H9 (cell line): ENCODE measurements at regions not wholly inside any gene's neighbourhood (a gene's known extent, or its start where the extent isn't known, plus 50 kb on each side); places are given as distances from the start of the nearest gene placed in this dataset.

Source experiments
- DNase-seq: peaks from one replicate; pipeline ENCODE4 v3.0.0-alpha.2; 2017
- H2AFZ ChIP-seq: one replicate; pipeline ENCODE4 v1.6.1; 2013; ENCODE audit warnings: mild to moderate bottlenecking, low read length, control low read depth, moderate library complexity
- H2AK5ac ChIP-seq: 2 replicates; pipeline ENCODE4 v1.6.1; 2013; ENCODE audit warnings: low read length, control low read depth, mixed read lengths; ENCODE audit not compliant: insufficient read length
- H2BK120ac ChIP-seq: one replicate; pipeline ENCODE4 v1.6.1; 2013; ENCODE audit warnings: low read depth, mild to moderate bottlenecking, low read length, control low read depth, inconsistent platforms; ENCODE audit not compliant: poor library complexity, severe bottlenecking
- H2BK12ac ChIP-seq: 2 replicates; pipeline ENCODE4 v1.6.1; 2013; ENCODE audit warnings: low read length, control low read depth, mixed read lengths, low read depth; ENCODE audit not compliant: insufficient read length
- H2BK15ac ChIP-seq: 2 replicates; pipeline ENCODE4 v1.6.1; 2013; ENCODE audit warnings: low read depth, low read length, control low read depth
- H2BK20ac ChIP-seq: one replicate; pipeline ENCODE4 v1.6.1; 2013; ENCODE audit warnings: low read depth, mild to moderate bottlenecking, low read length, control low read depth, inconsistent platforms; ENCODE audit not compliant: poor library complexity, severe bottlenecking
- H2BK5ac ChIP-seq: 2 replicates; pipeline ENCODE4 v1.6.1; 2013; ENCODE audit warnings: low read length, control low read depth, mixed read lengths; ENCODE audit not compliant: insufficient read length
- H3K14ac ChIP-seq: 2 replicates; pipeline ENCODE4 v1.6.1; 2013; ENCODE audit warnings: low read length, control low read depth; ENCODE audit not compliant: insufficient read depth
- H3K18ac ChIP-seq: 2 replicates; pipeline ENCODE4 v1.6.1; 2013; ENCODE audit warnings: low read depth, mild to moderate bottlenecking, mixed read lengths, low read length, control low read depth; ENCODE audit not compliant: insufficient read length
- H3K23ac ChIP-seq: 2 replicates; pipeline ENCODE4 v1.6.1; 2013; ENCODE audit warnings: low read length, control low read depth, mixed read lengths, low read depth; ENCODE audit not compliant: insufficient read length
- H3K23me2 ChIP-seq: 2 replicates; pipeline ENCODE4 v1.6.1; 2013; ENCODE audit warnings: low read depth, mild to moderate bottlenecking, mixed read lengths, low read length, control low read depth; ENCODE audit not compliant: insufficient read length, poor library complexity, severe bottlenecking
- H3K27ac ChIP-seq: 2 replicates; pipeline ENCODE4 v1.5.1; 2013; ENCODE audit warnings: low read length, control low read depth, mixed read lengths, low read depth; ENCODE audit not compliant: insufficient read length
- H3K27me3 ChIP-seq: 2 replicates; pipeline ENCODE4 v1.6.1; 2013; ENCODE audit warnings: low read length, control low read depth, inconsistent platforms; ENCODE audit not compliant: insufficient read depth
- H3K4ac ChIP-seq: 2 replicates; pipeline ENCODE4 v1.6.1; 2013; ENCODE audit warnings: low read depth, mild to moderate bottlenecking, control low read depth, inconsistent platforms, low read length, moderate library complexity
- H3K4me1 ChIP-seq: 2 replicates; pipeline ENCODE4 v1.6.1; 2013; ENCODE audit warnings: low read length, control low read depth, inconsistent platforms; ENCODE audit not compliant: insufficient read depth
- H3K4me2 ChIP-seq: 2 replicates; pipeline ENCODE4 v1.6.1; 2013; ENCODE audit warnings: low read length, control low read depth, mixed read lengths; ENCODE audit not compliant: insufficient read length, insufficient read depth
- H3K56ac ChIP-seq: 2 replicates; pipeline ENCODE4 v1.6.1; 2013; ENCODE audit warnings: low read depth, mild to moderate bottlenecking, mixed read lengths, low read length, control low read depth; ENCODE audit not compliant: insufficient read length
- H3K79me1 ChIP-seq: 2 replicates; pipeline ENCODE4 v1.6.1; 2013; ENCODE audit warnings: low read depth, mild to moderate bottlenecking, moderate library complexity, low read length, control low read depth, inconsistent platforms; ENCODE audit not compliant: insufficient read depth, poor library complexity, severe bottlenecking
- H3K79me2 ChIP-seq: 2 replicates; pipeline ENCODE4 v1.6.1; 2013; ENCODE audit warnings: low read length, control low read depth, inconsistent platforms; ENCODE audit not compliant: insufficient read depth
- H3K9ac ChIP-seq: 2 replicates; pipeline ENCODE4 v1.6.1; 2013; ENCODE audit warnings: low read length, control low read depth, mixed read lengths; ENCODE audit not compliant: insufficient read length; ENCODE audit errors: extremely low read depth
- H3K9me3 ChIP-seq: one replicate; pipeline ENCODE4 v1.6.1; 2013; ENCODE audit warnings: low read depth, low read length, inconsistent platforms; ENCODE audit not compliant: control insufficient read depth
- H3T11ph ChIP-seq: one replicate; pipeline ENCODE4 v1.6.1; 2013; ENCODE audit warnings: mild to moderate bottlenecking, low read length, control low read depth, inconsistent platforms
- H4K20me1 ChIP-seq: one replicate; pipeline ENCODE4 v1.6.1; 2013; ENCODE audit not compliant: control insufficient read depth, insufficient read length, insufficient read depth
- H4K5ac ChIP-seq: 2 replicates; pipeline ENCODE4 v1.6.1; 2013; ENCODE audit warnings: low read depth, mild to moderate bottlenecking, mixed read lengths, low read length, control low read depth; ENCODE audit not compliant: insufficient read length
- H4K8ac ChIP-seq: replicated peaks from 2 replicates; pipeline ENCODE4 v1.6.1; 2013; ENCODE audit warnings: low read length, control low read depth, mixed read lengths, low read depth; ENCODE audit not compliant: insufficient read length
- H4K91ac ChIP-seq: 2 replicates; pipeline ENCODE4 v1.6.1; 2013; ENCODE audit warnings: low read depth, mild to moderate bottlenecking, moderate library complexity, mixed read lengths, low read length, control low read depth; ENCODE audit not compliant: insufficient read length
- H3K27ac Mint-ChIP-seq, 3 experiments: 2 replicates in 2 of 3; 3 replicates in 1 of 3; pipeline ENCODE4 v1.8.0; 2020 to 2021; ENCODE audit warnings: mixed read lengths in 3 of 3, mild to moderate bottlenecking in 1 of 3, moderate library complexity in 1 of 3
- H3K27me3 Mint-ChIP-seq: 2 replicates; pipeline ENCODE4 v1.8.0; 2021; ENCODE audit warnings: low read depth, mild to moderate bottlenecking, moderate library complexity, mixed read lengths
- H3K36me3 Mint-ChIP-seq, 3 experiments: 2 replicates in 2 of 3; 3 replicates in 1 of 3; pipeline ENCODE4 v1.8.0; 2020 to 2021; ENCODE audit warnings: low read depth in 3 of 3, mixed read lengths in 3 of 3; ENCODE audit not compliant: insufficient read depth in 1 of 3
- H3K4me1 Mint-ChIP-seq, 2 experiments: 2 replicates each; pipeline ENCODE4 v1.8.0; 2020; ENCODE audit warnings: mixed read lengths in 2 of 2
- H3K4me3 Mint-ChIP-seq, 2 experiments: 2 replicates in 1 of 2; 3 replicates in 1 of 2; pipeline ENCODE4 v1.8.0; 2020 to 2021; ENCODE audit warnings: mild to moderate bottlenecking in 2 of 2, mixed read lengths in 2 of 2, moderate library complexity in 1 of 2
- H3K9me3 Mint-ChIP-seq, 2 experiments: 2 replicates in 1 of 2; 3 replicates in 1 of 2; pipeline ENCODE4 v1.8.0; 2020; ENCODE audit warnings: mild to moderate bottlenecking in 2 of 2, mixed read lengths in 2 of 2, moderate library complexity in 1 of 2
- WGBS: extraction: QIAGEN DNeasy Blood & Tissue Kit; methylation state at CpG from one replicate; pipeline ENCODE4 v1.1.7; 2013; ENCODE audit warnings: missing lambda C conversion rate, low lambda C conversion rate, mixed read lengths; ENCODE audit not compliant: insufficient read length; ENCODE audit errors: extremely low coverage; 5-methylcytosine and 5-hydroxymethylcytosine counted together
- TF ChIP-seq, protein P1 (sequence below): fragments of 200-600 bp; sonication (generic); conservative IDR thresholded peaks from 3 replicates; pipeline ENCODE4 v1.8.0; 2021; ENCODE audit warnings: antibody characterized with exemption, mild to moderate bottlenecking

DNA sequence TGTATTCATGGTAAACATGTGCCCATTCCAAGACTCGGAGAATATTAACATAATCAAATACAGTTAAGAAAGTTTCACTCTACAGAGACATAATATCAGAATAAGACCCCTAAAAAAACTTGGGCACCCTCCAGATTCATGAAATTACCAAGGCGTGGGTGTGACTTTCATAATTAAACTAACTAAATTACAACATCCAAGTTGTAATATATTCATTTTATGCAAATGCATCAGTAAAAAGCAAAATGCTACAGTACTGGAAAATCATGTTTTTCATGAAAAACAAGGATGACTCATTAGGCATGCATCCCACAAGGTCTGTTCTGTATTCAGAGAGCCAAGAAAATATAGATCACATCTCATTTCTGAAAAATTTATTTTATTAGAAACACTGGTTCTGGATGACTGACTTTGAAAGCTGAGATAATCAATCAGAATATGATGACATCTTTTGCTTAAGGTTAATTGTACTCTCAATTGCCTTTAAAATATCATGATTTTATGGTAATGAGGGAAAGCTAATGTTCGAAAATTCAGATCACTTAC is 248.8 kb upstream of the SMIM30 start:
- no peak overlapping the region for H4K8ac ChIP-seq
- no peak overlapping the region for H3K56ac ChIP-seq
- no peaks in the 10 kb centered on the region for H3K79me1 ChIP-seq
- H3T11ph ChIP-seq = no peak overlapping the region
- no peak overlapping the region for H2BK12ac ChIP-seq
- WGBS = no CpG with 5 or more reads among the region's 3 CpGs
- no peak overlapping the region for H2AFZ ChIP-seq
- H4K20me1 ChIP-seq = no peaks in the 10 kb centered on the region
- H4K91ac ChIP-seq = no peak overlapping the region
- no peak overlapping the region for H3K23ac ChIP-seq
- no peak overlapping the region for H3K27ac Mint-ChIP-seq
- no peak overlapping the region for H2BK15ac ChIP-seq
- no peak for DNase-seq
- H3K4me2 ChIP-seq = no peak overlapping the region
- no peak overlapping the region for H3K4me3 Mint-ChIP-seq
- H3K18ac ChIP-seq = no peak overlapping the region
- H3K27me3 Mint-ChIP-seq = peaks cover 100% of the 10 kb centered on the region
- H3K9me3 Mint-ChIP-seq = peaks cover 7 to 11% of the 10 kb centered on the region in 2 experiments; a peak in 3 of 5 replicates
- no peak overlapping the region for H3K4ac ChIP-seq
- H3K14ac ChIP-seq = no peak overlapping the region
- no peak overlapping the region for H3K9ac ChIP-seq
- no peaks in the 10 kb centered on the region for H3K9me3 ChIP-seq
- no peak overlapping the region for H3K27ac ChIP-seq
- peaks cover 48% of the 10 kb centered on the region; the same call in 1 of the 2 replicates for H3K27me3 ChIP-seq
- no peak overlapping the region for H2BK20ac ChIP-seq
- H4K5ac ChIP-seq = no peak overlapping the region
- H3K23me2 ChIP-seq = no peaks in the 10 kb centered on the region
- H2BK120ac ChIP-seq = no peak overlapping the region
- TF ChIP-seq, protein P1, sequence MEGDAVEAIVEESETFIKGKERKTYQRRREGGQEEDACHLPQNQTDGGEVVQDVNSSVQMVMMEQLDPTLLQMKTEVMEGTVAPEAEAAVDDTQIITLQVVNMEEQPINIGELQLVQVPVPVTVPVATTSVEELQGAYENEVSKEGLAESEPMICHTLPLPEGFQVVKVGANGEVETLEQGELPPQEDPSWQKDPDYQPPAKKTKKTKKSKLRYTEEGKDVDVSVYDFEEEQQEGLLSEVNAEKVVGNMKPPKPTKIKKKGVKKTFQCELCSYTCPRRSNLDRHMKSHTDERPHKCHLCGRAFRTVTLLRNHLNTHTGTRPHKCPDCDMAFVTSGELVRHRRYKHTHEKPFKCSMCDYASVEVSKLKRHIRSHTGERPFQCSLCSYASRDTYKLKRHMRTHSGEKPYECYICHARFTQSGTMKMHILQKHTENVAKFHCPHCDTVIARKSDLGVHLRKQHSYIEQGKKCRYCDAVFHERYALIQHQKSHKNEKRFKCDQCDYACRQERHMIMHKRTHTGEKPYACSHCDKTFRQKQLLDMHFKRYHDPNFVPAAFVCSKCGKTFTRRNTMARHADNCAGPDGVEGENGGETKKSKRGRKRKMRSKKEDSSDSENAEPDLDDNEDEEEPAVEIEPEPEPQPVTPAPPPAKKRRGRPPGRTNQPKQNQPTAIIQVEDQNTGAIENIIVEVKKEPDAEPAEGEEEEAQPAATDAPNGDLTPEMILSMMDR = no peak
- H3K36me3 Mint-ChIP-seq = no peaks in the 10 kb centered on the region; a peak in 1 of 7 replicates
- no peak overlapping the region for H2BK5ac ChIP-seq
- no peaks in the 10 kb centered on the region for H3K79me2 ChIP-seq
- H3K4me1 Mint-ChIP-seq = 0 out of 4 replicates have a peak, but pooled peaks cover 0 to 4% of the 10 kb centered on the region in 2 experiments
- H2AK5ac ChIP-seq = no peak overlapping the region
- no peaks in the 10 kb centered on the region for H3K4me1 ChIP-seq
